Type B pancreatic cell (in vitro differentiated cells): ENCODE measurements at regions not wholly inside any gene's neighbourhood (a gene's known extent, or its start where the extent isn't known, plus 50 kb on each side); places are given as distances from the start of the nearest gene placed in this dataset.

ENCODE experiments used
- DNase-seq: peaks from one replicate; pipeline ENCODE4 v3.0.0; 2021; ENCODE audit warnings: mixed read lengths; ENCODE audit not compliant: unreplicated experiment; ENCODE audit errors: extremely low spot score
- H3K27ac Mint-ChIP-seq: 2 replicates; pipeline ENCODE4 v1.8.0; 2021; ENCODE audit warnings: mild to moderate bottlenecking, mixed read lengths
- H3K27me3 Mint-ChIP-seq: 2 replicates; pipeline ENCODE4 v1.8.0; 2021; ENCODE audit warnings: mixed read lengths
- H3K36me3 Mint-ChIP-seq: 2 replicates; pipeline ENCODE4 v1.8.0; 2021; ENCODE audit warnings: mixed read lengths
- H3K4me1 Mint-ChIP-seq: one replicate; pipeline ENCODE4 v1.8.0; 2021; ENCODE audit warnings: mixed read lengths; ENCODE audit not compliant: unreplicated experiment
- H3K4me3 Mint-ChIP-seq: 2 replicates; pipeline ENCODE4 v1.8.0; 2021; ENCODE audit warnings: mild to moderate bottlenecking, mixed read lengths
- H3K9me3 Mint-ChIP-seq: 2 replicates; pipeline ENCODE4 v1.8.0; 2021; ENCODE audit warnings: mixed read lengths
- TF ChIP-seq, protein P1 (sequence below): fragments of 200-600 bp; sonication (generic); conservative IDR thresholded peaks from 2 replicates; pipeline ENCODE4 v1.5.0; 2021; ENCODE audit warnings: antibody characterized with exemption, mild to moderate bottlenecking

DNA sequence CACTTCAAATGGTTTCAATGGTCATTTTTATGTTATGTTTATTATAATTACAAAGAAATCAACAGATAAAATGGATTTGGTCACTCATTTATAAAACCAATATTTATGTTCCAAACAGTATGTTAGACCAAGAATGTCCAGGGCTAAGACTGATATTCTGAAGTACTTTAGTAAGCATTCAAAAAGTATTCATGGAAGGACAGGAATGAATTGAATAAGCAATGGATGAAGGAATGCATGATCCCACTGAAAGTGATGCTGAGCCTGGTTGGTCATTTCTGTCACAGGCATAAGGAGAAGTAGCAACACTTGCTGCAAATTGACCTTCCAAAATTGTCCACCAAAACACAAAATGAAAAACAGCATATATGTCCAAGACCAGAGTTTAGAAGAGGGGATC lies 189.0 kb upstream of the CELF2 start:
- TF ChIP-seq, protein P1, sequence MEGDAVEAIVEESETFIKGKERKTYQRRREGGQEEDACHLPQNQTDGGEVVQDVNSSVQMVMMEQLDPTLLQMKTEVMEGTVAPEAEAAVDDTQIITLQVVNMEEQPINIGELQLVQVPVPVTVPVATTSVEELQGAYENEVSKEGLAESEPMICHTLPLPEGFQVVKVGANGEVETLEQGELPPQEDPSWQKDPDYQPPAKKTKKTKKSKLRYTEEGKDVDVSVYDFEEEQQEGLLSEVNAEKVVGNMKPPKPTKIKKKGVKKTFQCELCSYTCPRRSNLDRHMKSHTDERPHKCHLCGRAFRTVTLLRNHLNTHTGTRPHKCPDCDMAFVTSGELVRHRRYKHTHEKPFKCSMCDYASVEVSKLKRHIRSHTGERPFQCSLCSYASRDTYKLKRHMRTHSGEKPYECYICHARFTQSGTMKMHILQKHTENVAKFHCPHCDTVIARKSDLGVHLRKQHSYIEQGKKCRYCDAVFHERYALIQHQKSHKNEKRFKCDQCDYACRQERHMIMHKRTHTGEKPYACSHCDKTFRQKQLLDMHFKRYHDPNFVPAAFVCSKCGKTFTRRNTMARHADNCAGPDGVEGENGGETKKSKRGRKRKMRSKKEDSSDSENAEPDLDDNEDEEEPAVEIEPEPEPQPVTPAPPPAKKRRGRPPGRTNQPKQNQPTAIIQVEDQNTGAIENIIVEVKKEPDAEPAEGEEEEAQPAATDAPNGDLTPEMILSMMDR, result no peak
- Mint-ChIP-seq H3K36me3 (no peaks in the 10 kb centered on the region), H3K27ac (no peak overlapping the region), H3K4me3 (no peak overlapping the region), H3K9me3 (no peaks in the 10 kb centered on the region), H3K4me1 (no peaks in the 10 kb centered on the region), H3K27me3 (peaks cover 14% of the 10 kb centered on the region)
- no peak for DNase-seq

DNA sequence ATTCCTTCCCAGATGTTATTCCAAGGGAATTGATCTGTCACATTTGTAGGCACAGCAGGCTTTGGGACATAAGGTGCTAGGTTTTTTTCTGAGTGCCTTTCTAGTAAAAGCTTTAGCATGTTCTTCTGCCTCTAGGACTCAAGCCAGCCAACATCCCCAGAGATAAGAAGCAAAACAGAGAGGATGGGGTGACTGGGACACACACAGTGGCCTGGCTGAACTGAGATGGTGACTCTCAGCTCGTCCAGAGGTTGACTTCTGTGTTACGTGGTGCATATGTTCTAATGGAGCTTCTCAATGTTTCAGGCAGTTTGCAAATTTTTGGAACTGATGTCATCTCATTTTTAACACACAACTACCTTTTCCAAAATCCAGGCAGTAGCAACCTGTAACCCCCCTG lies 188.1 kb upstream of the CELF2 start:
- Mint-ChIP-seq H3K27ac (no peak overlapping the region), H3K9me3 (no peaks in the 10 kb centered on the region), H3K27me3 (peaks cover 14% of the 10 kb centered on the region), H3K36me3 (no peaks in the 10 kb centered on the region), H3K4me3 (no peak overlapping the region), H3K4me1 (no peaks in the 10 kb centered on the region)
- no peak for DNase-seq
- TF ChIP-seq, protein P1, result no peak

DNA sequence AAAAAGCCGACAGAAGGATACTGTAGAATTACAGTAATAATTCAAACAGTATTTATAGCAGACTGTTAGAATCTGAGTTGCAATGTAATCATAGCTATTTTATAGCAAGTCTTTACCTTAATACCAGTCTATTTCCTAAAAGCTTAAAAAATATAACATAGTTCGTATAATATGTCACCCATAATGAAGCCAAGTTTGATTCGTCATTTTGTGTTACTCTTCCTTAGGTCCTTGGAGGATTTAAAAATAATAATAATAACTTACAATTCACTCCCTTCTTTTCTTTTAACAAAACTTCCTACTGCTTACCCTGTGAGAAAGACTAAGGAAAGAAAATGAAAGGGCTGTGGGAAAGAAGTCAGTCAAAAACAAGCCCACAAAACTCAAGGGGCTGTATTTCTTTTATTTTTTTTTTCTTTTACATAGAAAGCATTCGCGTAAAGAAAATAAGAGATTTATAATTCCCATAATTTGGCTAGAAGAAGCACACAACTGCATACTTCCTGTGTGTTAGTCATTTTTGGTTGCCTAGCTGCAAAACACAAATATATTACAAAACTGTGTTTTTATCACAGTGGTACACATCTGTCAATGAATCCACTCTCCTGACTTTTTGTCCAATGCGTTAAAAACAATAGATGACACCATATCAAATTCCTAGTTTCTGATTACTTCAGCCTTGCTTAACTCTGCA lies 187.2 kb upstream of the CELF2 start:
- Mint-ChIP-seq H3K27me3 (peaks cover 13% of the 10 kb centered on the region), H3K36me3 (no peaks in the 10 kb centered on the region), H3K27ac (no peak overlapping the region), H3K9me3 (no peaks in the 10 kb centered on the region), H3K4me1 (no peaks in the 10 kb centered on the region), H3K4me3 (no peak overlapping the region)
- TF ChIP-seq, protein P1, result no peak
- no peak for DNase-seq

DNA sequence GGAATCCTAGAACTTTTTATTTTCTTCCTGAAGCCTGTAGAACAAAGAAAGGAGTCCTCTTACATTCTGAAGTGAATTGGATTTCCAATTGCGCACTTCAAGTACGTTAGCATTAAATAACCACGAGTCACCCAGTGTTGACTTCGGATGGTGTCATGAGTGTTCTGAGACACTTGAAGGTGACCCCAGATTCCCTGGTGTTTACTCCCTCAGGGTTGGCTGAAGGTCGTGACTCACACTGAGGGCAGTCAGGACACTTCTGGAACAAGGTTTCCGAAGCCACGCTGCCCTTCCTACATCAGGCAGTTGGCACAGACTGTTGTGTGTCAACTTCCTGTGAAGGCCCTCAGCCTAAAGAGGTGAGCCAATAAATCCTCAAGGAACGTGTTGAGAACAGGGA lies 186.6 kb upstream of the CELF2 start:
- Mint-ChIP-seq H3K27me3 (peaks cover 17% of the 10 kb centered on the region), H3K9me3 (no peaks in the 10 kb centered on the region), H3K27ac (no peak overlapping the region), H3K4me3 (no peak overlapping the region), H3K36me3 (no peaks in the 10 kb centered on the region), H3K4me1 (no peaks in the 10 kb centered on the region)
- TF ChIP-seq, protein P1, result no peak
- DNase-seq, result no peak

DNA sequence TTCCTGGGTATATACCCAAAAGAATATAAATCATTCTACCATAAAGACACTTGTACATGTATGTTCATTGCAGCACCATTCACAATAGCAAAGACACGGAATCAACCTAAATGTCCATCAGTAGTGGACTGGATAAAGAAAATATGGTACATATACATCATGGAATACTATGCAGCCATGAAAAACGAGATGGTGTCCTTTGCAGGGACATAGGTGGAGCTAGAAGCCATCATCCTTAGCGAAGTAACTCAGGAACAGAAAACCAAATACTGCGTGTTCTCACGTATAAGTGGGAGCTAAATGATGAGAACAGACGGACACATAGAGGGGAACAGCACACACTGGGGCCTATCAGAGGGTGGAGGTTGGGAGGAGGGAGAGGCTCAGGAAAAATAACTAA lies 183.7 kb upstream of the CELF2 start:
- Mint-ChIP-seq H3K27me3 (peaks cover 9% of the 10 kb centered on the region), H3K4me3 (no peak overlapping the region), H3K9me3 (no peaks in the 10 kb centered on the region), H3K4me1 (no peaks in the 10 kb centered on the region), H3K36me3 (no peaks in the 10 kb centered on the region), H3K27ac (no peak overlapping the region)
- DNase-seq, result no peak
- TF ChIP-seq, protein P1, result no peak
